ENCODE measurements at regions not wholly inside any gene's neighbourhood (a gene's known extent, or its start where the extent isn't known, plus 50 kb on each side); places are given as distances from the start of the nearest gene placed in this dataset.
"Not testable (repeated sequence)": the region's sequence is repeated elsewhere in the genome, so short reads cannot be mapped to it uniquely, and the experiment has no call there.

- DNase-seq, result no peak
Observed at GRCh38 chr6:85936916-85937315, 294.2 kb upstream of the SYNCRIP start.

GRCh38 chr6:85923013-85923430 lies 280.3 kb upstream of the SYNCRIP start:
- peak in 1 of 2 donors; percentile 10 for DNase-seq

GRCh38 chr6:85920782-85921181 lies 278.1 kb upstream of the SYNCRIP start:
- DNase-seq, result no peak

GRCh38 chr6:85917522-85917921 lies 274.8 kb upstream of the SYNCRIP start:
- DNase-seq, result no peak

GRCh38 chr6:85913001-85913400 lies 270.3 kb upstream of the SYNCRIP start:
- DNase-seq, result no peak

- DNase-seq, result no peak
Observed at GRCh38 chr6:85912582-85912981, 269.9 kb upstream of the SYNCRIP start.

GRCh38 chr6:85911067-85911466 lies 268.4 kb upstream of the SYNCRIP start:
- no peak for DNase-seq

- DNase-seq, result not testable (repeated sequence)
Observed at GRCh38 chr6:85908120-85908519, 265.4 kb upstream of the SYNCRIP start.

- no peak for DNase-seq
Observed at GRCh38 chr6:85892346-85892745, 249.7 kb upstream of the SYNCRIP start.

- DNase-seq, result no peak
Observed at GRCh38 chr6:85887461-85887860, 244.8 kb upstream of the SYNCRIP start.

- DNase-seq, result no peak
Observed at GRCh38 chr6:85868685-85869084, 226.0 kb upstream of the SYNCRIP start.

- no peak for DNase-seq
Observed at GRCh38 chr6:85867595-85867994, 224.9 kb upstream of the SYNCRIP start.

- DNase-seq, result no peak
Observed at GRCh38 chr6:85866758-85867401, 224.2 kb upstream of the SYNCRIP start.

GRCh38 chr6:85866370-85866730 lies 223.7 kb upstream of the SYNCRIP start:
- DNase-seq, result no peak

- DNase-seq, result no peak
Observed at GRCh38 chr6:85865420-85866369, 223.0 kb upstream of the SYNCRIP start.

GRCh38 chr6:85864453-85865401 lies 222.0 kb upstream of the SYNCRIP start:
- no peak for DNase-seq

- DNase-seq, result no peak
Observed at GRCh38 chr6:85856235-85856634, 213.5 kb upstream of the SYNCRIP start.

- not testable (repeated sequence) for DNase-seq
Observed at GRCh38 chr6:85838351-85839119, 195.8 kb upstream of the SYNCRIP start.

- no peak for DNase-seq
Observed at GRCh38 chr6:85828973-85829372, 186.3 kb upstream of the SYNCRIP start.

- no peak for DNase-seq
Observed at GRCh38 chr6:85826997-85827396, 184.3 kb upstream of the SYNCRIP start.

- DNase-seq, result no peak
Observed at GRCh38 chr6:85824329-85824728, 181.6 kb upstream of the SYNCRIP start.

- DNase-seq, result no peak
Observed at GRCh38 chr6:85810558-85810957, 167.9 kb upstream of the SYNCRIP start.

Data from CD4-positive, alpha-beta T cell treated with Interleukin-4 for 1 hour (primary cell).